ENCODE measurements at regions not wholly inside any gene's neighbourhood (a gene's known extent, or its start where the extent isn't known, plus 50 kb on each side); places are given as distances from the start of the nearest gene placed in this dataset.

DNA sequence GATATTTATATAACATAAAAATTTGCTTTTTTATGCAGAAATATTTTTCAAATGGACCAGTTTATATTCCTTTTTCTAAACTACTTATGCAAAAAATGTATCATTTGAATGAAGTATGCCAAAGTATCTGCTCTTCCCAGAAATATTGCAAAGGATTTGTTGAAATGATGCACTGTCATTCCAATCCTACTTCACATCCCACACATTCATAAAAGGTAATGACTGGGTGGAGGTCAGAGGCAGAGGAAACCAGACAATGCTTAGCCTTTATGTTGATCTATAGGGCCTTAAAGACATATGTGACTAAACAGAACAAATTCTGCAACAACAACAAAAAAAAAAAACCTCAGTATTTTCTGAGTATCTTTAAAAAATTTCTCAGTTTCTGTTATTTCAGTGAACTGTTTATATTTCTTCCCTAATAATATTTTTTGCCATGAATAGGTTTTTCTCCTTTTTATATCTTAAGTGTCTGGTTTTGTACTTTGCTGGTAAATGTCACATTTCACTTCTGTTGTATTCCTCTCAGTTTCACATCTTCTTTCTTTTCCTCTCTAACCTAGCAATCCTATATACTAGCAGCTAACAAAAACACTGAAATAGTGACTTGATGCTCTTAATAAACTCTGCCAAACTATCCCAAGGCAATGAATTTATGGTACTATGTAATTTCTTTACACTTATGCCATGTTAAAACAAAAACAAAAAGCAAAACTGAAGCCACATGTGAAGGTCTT is 374.1 kb downstream of the BCKDHB start:
- Histone ChIP-seq H3K4me1 (ENCODE audit: control insufficient read depth in 4 of 4, insufficient read depth in 4 of 4, low read length in 3 of 4) (no peaks in the 10 kb centered on the region), H3K36me3 (ENCODE audit: control insufficient read depth in 4 of 4, insufficient read depth in 3 of 4, low read depth in 1 of 4, low read length in 3 of 4) (no peaks in the 10 kb centered on the region), H3K27ac (ENCODE audit: low read depth in 1 of 2, low read length in 2 of 2) (no peak overlapping the region), H3K27me3 (ENCODE audit: control insufficient read depth in 4 of 4, insufficient read depth in 4 of 4, low read length in 3 of 4) (no peaks in the 10 kb centered on the region), H3K9ac (ENCODE audit: low read depth in 1 of 2, low read length in 2 of 2) (no peak overlapping the region), H3K9me3 (ENCODE audit: control insufficient read depth in 4 of 4, low read length in 3 of 4) (no peaks in the 10 kb centered on the region), H3K4me3 (ENCODE audit: low read depth in 1 of 3, low read length in 3 of 3) (no peak overlapping the region)
- TF ChIP-seq RAD21 (IDR thresholded peaks at IDR 0.05) (no peak), NR2F2 (IDR thresholded peaks at IDR 0.05) (no peak), HNF4A (conservative IDR thresholded peaks at IDR 0.05) (no peak), EGR1 (IDR thresholded peaks at IDR 0.05; ENCODE audit: low read depth in 2 of 2) (no peak), YY1 (IDR thresholded peaks at IDR 0.05) (no peak), HNF4G (IDR thresholded peaks at IDR 0.05) (no peak), JUND (IDR thresholded peaks at IDR 0.05) (no peak), SP1 (IDR thresholded peaks at IDR 0.05) (no peak), TAF1 (conservative IDR thresholded peaks at IDR 0.05) (no peak), RXRA (IDR thresholded peaks at IDR 0.05) (no peak)
- TF ChIP-seq, protein P1, sequence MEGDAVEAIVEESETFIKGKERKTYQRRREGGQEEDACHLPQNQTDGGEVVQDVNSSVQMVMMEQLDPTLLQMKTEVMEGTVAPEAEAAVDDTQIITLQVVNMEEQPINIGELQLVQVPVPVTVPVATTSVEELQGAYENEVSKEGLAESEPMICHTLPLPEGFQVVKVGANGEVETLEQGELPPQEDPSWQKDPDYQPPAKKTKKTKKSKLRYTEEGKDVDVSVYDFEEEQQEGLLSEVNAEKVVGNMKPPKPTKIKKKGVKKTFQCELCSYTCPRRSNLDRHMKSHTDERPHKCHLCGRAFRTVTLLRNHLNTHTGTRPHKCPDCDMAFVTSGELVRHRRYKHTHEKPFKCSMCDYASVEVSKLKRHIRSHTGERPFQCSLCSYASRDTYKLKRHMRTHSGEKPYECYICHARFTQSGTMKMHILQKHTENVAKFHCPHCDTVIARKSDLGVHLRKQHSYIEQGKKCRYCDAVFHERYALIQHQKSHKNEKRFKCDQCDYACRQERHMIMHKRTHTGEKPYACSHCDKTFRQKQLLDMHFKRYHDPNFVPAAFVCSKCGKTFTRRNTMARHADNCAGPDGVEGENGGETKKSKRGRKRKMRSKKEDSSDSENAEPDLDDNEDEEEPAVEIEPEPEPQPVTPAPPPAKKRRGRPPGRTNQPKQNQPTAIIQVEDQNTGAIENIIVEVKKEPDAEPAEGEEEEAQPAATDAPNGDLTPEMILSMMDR (IDR thresholded peaks at IDR 0.05; ENCODE audit: low read depth, low read length, missing input control): no peak
- TF ChIP-seq, protein P2, sequence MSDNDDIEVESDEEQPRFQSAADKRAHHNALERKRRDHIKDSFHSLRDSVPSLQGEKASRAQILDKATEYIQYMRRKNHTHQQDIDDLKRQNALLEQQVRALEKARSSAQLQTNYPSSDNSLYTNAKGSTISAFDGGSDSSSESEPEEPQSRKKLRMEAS (IDR thresholded peaks at IDR 0.05): no peak
- no peak for DNase-seq (ENCODE audit: low spot score)

GRCh38 chr6:80478030-80478429 is 371.6 kb downstream of the BCKDHB start:
- Histone ChIP-seq H3K27ac (ENCODE audit: low read depth in 1 of 2, low read length in 2 of 2) (no peak overlapping the region), H3K4me1 (ENCODE audit: control insufficient read depth in 4 of 4, insufficient read depth in 4 of 4, low read length in 3 of 4) (no peaks in the 10 kb centered on the region), H3K9me3 (ENCODE audit: control insufficient read depth in 4 of 4, low read length in 3 of 4) (no peaks in the 10 kb centered on the region), H3K9ac (ENCODE audit: low read depth in 1 of 2, low read length in 2 of 2) (no peak overlapping the region), H3K27me3 (ENCODE audit: control insufficient read depth in 4 of 4, insufficient read depth in 4 of 4, low read length in 3 of 4) (no peaks in the 10 kb centered on the region), H3K4me3 (ENCODE audit: low read depth in 1 of 3, low read length in 3 of 3) (no peak overlapping the region), H3K36me3 (ENCODE audit: control insufficient read depth in 4 of 4, insufficient read depth in 3 of 4, low read depth in 1 of 4, low read length in 3 of 4) (no peaks in the 10 kb centered on the region)
- WGBS: 95% methylated on average over 1 of the region's 1 CpG
- no peak for DNase-seq (ENCODE audit: low spot score)
- no peak for TF ChIP-seq TAF1 (conservative IDR thresholded peaks at IDR 0.05)
- no peak for TF ChIP-seq EGR1 (IDR thresholded peaks at IDR 0.05; ENCODE audit: low read depth in 2 of 2)
- TF ChIP-seq FOXA2 (IDR thresholded peaks at IDR 0.05): no peak
- TF ChIP-seq ZBTB33 (IDR thresholded peaks at IDR 0.05): no peak
- no peak for TF ChIP-seq SP1 (IDR thresholded peaks at IDR 0.05)
- TF ChIP-seq FOXA1 (IDR thresholded peaks at IDR 0.05): no peak
- TF ChIP-seq, protein P3, sequence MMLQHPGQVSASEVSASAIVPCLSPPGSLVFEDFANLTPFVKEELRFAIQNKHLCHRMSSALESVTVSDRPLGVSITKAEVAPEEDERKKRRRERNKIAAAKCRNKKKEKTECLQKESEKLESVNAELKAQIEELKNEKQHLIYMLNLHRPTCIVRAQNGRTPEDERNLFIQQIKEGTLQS (IDR thresholded peaks at IDR 0.05): no peak
- TF ChIP-seq, protein P2 (IDR thresholded peaks at IDR 0.05): no peak
- TF ChIP-seq GABPA (IDR thresholded peaks at IDR 0.05 in 1 of 2, conservative IDR thresholded peaks at IDR 0.05 in 1 of 2): no peak
- no peak for TF ChIP-seq HNF4G (IDR thresholded peaks at IDR 0.05)
- no peak for TF ChIP-seq YY1 (IDR thresholded peaks at IDR 0.05)
- TF ChIP-seq HNF4A (conservative IDR thresholded peaks at IDR 0.05): no peak
- TF ChIP-seq, protein P1 (IDR thresholded peaks at IDR 0.05; ENCODE audit: low read depth, low read length, missing input control): no peak
- no peak for TF ChIP-seq JUND (IDR thresholded peaks at IDR 0.05)
- no peak for TF ChIP-seq REST (IDR thresholded peaks at IDR 0.05)
